GM15510 (cell line): ENCODE measurements at regions not wholly inside any gene's neighbourhood (a gene's known extent, or its start where the extent isn't known, plus 50 kb on each side); places are given as distances from the start of the nearest gene placed in this dataset.

ENCODE experiments used
- POLR2A ChIP-seq: IDR thresholded peaks from 3 replicates; pipeline ENCODE4 v1.6.1; 2011; ENCODE audit warnings: borderline replicate concordance; ENCODE audit not compliant: insufficient read length; ENCODE audit errors: extremely low read depth

DNA sequence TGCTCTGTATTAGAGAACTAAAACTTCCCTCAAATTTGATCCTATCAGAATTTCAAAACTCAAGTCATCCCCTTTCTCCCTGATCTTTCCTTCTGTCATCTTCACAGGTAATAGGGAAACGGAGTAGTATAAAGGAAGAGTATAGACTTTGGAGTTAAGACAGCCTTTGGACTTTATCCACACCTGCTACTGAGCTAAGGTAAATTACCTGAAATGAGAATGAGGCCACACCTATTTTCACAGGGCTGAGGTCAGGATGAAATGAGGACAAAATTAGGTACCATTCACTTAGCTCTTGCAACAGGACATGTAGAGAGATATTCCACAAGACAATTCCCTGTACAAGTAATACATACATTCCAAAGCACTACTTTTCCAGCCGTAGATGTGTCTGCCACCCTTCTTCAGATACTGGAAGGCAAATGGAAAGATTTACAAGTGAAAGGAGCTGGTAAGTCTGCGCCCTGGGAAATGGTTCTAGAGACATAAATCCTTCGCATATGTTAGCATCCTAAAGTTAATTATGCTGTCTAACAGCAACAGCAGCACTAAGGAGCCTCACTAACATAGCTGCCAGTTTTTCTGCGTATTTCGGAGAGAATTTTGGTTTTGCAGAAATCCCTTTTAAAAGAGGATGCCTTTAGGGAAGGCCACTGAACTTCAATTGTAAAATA lies 461.8 kb downstream of the SHQ1 start:
- TF ChIP-seq POLR2A: no peak

GRCh38 chr3:72385167-72385566 lies 463.1 kb downstream of the SHQ1 start:
- no peak for TF ChIP-seq POLR2A

- TF ChIP-seq POLR2A: no peak
These were observed 463.6 kb downstream of the SHQ1 start for GRCh38 chr3:72384602-72385001.

GRCh38 chr3:72383883-72384282 lies 464.4 kb downstream of the SHQ1 start:
- no peak for TF ChIP-seq POLR2A

GRCh38 chr3:72383230-72383629 lies 465.0 kb downstream of the SHQ1 start:
- no peak for TF ChIP-seq POLR2A

- TF ChIP-seq POLR2A: no peak
These were observed 465.8 kb downstream of the SHQ1 start for GRCh38 chr3:72382460-72382859.

GRCh38 chr3:72381584-72381983 lies 466.7 kb downstream of the SHQ1 start:
- TF ChIP-seq POLR2A: no peak

- no peak for TF ChIP-seq POLR2A
These were observed 467.3 kb downstream of the SHQ1 start for GRCh38 chr3:72380711-72381493.

GRCh38 chr3:72380193-72380592 lies 468.1 kb downstream of the SHQ1 start:
- TF ChIP-seq POLR2A: no peak

GRCh38 chr3:72379500-72380187 lies 468.6 kb downstream of the SHQ1 start:
- no peak for TF ChIP-seq POLR2A

DNA sequence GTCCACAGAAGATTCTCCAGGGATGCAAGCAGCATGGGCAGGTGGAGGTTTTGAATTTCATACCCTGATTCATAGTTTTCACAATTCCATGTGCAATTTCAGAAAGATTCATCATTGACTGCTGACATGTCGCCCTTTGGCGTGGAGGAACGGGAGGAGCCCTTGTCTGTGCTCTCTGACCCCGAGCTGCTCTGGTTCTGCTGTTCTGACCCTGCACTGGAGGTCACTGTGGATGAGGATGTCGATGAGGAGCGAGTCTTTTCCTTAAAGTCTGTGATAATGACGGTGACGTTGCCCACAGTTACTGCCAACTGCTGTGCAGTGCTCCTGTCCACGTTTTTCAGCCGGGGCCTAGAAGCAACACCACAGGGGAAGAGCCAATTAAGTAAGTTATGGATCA lies 470.0 kb downstream of the SHQ1 start:
- TF ChIP-seq POLR2A: no peak

DNA sequence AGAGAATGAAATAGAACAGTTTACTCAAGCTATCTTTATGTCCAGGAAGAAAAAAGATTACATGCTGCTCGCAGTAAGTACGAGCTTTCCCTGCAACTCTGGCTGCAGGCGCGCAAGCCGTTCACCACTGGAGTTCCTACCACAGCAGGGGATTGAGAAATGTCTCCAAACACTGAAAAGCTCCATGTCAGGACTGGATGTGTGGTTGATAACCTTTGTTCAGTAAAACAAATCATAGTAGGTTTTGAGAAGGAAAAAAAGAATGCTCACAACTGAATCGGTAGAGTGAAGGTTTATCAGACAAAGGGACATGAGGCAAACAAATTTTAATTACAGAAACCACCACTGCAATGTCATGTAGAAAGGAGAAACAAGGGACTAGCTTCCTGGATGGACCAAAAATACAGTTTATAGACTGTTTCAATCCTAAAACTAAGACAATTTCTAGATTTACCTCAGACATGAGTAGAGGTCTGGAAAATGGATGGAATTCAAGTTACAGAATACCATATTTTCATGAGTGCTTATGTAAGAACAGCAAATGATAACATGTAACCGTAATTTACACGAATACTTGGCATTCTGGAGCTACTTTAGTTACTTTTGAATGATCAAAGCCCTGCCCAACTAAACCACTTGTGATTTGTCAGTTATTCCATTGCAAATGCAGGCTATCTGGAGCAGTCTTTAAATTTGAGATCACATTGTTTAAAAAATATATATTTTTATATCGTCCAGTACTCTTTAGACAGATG lies 471.1 kb downstream of the SHQ1 start:
- no peak for TF ChIP-seq POLR2A

DNA sequence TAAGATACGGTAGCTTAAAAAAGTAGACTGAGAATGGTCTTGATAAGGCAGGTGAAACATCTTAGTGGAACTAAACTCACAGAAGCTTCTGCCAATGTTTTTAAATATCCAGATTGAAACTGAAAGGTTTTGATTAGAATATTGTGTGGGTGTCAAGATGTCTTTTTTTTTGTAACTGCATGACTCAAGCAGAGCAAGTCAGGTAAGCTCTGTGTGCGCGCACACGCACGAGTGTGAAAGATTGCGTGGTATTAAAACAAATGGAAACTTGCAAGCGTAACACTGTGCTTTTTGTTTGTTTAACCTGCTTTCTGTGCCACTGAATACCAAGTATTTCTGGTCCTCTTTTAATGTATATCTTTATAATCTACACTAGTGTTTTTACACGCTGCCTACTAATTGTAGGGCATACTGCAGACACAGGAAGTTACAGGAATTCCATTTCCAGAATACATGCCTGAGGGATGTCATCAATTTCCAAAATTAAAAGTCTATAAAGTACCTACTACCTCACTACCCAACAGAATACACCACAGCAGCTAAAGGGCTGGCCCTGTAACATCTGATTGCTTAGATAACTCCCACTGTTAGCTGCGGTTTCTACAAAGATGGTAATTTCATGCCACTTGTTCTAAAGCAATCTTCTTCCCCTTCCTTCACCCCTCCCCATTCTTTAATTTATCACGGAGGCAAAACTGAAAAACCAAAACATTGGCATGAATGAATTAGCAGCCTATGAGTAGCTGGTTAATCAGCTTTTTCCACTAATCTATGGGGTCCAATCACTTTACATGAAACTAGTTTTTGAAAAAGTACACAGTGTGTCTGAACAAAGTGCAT lies 472.8 kb downstream of the SHQ1 start:
- TF ChIP-seq POLR2A: no peak

DNA sequence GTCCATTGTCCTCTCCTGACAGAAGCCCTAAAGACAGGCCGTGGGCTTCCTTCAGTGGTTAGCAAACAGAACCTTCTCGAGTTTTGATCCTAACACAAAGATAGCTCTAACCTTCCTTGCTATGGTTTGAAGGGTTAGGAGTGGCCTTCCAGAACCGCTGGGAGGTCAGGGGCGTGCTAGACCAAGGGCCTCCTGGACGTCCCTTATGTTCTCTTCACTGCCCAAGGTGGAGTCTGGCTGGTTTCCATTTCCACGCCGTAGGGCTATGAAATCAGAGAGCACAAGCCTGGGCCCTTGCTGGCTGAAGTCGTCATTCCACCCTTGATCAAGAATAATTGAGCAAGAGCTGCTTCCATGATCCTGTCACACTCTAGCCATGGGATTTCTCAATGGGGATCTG lies 475.1 kb downstream of the SHQ1 start:
- no peak for TF ChIP-seq POLR2A

DNA sequence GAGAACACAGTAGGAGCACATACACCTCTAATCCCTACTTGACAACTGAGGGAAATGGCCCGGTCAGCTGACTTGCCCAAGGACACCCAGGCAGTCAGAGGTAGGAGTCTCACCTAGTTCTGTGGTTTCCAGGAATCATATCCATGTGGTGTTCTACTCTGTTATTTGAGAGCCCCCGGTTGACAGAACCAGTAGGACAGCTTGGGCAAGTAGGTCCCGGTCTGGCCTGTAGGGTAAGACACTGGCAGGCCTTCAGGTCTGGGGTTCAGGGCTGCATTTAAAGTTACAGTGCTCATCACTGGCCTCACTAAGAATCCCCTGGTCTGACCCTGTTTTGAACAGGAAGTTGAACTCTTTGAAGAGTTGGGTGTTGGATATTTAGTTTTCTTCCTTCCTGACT lies 476.1 kb downstream of the SHQ1 start:
- TF ChIP-seq POLR2A: no peak

GRCh38 chr3:72371431-72371830 lies 476.8 kb downstream of the SHQ1 start:
- TF ChIP-seq POLR2A: no peak
